C4-2B (cell line): ENCODE measurements at regions not wholly inside any gene's neighbourhood (a gene's known extent, or its start where the extent isn't known, plus 50 kb on each side); places are given as distances from the start of the nearest gene placed in this dataset.

Experiments
- H3K27ac ChIP-seq: fragments of 450-650 bp; 2 replicates; pipeline ENCODE4 v1.5.1; 2017
- ZFX ChIP-seq: fragments of 450-650 bp; IDR thresholded peaks from 2 replicates; pipeline ENCODE4 v1.6.1; 2017
- TF ChIP-seq, protein P1 (sequence below): fragments of 450-650 bp; conservative IDR thresholded peaks from 2 replicates; pipeline ENCODE4 v1.5.1; 2017; ENCODE audit warnings: mild to moderate bottlenecking

- TF ChIP-seq ZFX, result no peak
- TF ChIP-seq, protein P1, sequence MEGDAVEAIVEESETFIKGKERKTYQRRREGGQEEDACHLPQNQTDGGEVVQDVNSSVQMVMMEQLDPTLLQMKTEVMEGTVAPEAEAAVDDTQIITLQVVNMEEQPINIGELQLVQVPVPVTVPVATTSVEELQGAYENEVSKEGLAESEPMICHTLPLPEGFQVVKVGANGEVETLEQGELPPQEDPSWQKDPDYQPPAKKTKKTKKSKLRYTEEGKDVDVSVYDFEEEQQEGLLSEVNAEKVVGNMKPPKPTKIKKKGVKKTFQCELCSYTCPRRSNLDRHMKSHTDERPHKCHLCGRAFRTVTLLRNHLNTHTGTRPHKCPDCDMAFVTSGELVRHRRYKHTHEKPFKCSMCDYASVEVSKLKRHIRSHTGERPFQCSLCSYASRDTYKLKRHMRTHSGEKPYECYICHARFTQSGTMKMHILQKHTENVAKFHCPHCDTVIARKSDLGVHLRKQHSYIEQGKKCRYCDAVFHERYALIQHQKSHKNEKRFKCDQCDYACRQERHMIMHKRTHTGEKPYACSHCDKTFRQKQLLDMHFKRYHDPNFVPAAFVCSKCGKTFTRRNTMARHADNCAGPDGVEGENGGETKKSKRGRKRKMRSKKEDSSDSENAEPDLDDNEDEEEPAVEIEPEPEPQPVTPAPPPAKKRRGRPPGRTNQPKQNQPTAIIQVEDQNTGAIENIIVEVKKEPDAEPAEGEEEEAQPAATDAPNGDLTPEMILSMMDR, result no peak
- H3K27ac ChIP-seq, result no peak overlapping the region
Measured at GRCh38 chr5:124878583-124879342, 132.3 kb upstream of the ZNF608 start.

DNA sequence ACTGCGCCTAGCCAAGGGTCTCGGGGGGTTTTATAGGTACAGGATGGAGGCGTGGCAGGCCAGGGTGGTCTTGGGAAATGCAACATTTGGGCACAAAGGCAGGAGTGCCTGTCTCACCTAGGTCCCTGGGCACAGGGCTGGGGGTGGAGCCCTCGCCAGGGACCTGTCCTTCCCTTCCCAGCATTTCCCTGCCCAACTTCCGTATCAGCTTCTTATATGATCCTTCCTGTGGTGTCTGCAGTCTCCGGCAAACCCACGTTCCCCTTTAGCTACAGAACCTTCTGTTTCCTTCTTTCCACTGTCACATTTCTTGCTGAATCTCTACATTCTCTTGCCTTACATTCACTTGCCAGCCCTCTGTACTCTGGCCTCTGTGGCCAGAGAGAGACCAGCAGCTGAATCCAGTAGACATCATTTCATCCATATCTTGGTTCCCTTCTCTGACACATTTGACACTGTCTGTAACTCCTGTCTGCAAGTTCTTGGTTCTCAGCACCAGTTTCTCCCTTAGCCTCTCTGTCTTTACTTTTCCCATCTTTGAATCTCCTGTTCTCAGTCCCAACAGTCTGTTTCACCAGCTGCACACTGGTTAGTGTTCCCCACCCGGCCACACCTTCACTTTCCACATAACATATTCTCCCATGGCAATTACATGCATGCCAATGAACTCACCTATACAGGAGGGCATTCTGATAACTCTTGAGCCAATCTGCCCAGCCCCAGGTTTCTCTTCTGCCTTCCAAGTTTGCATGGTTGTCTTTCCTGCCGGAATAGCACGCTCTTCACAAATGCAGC is 134.7 kb upstream of the ZNF608 start:
- no peak for TF ChIP-seq ZFX
- TF ChIP-seq, protein P1, result no peak
- H3K27ac ChIP-seq, result no peak overlapping the region

GRCh38 chr5:124883681-124884080 is 137.2 kb upstream of the ZNF608 start:
- TF ChIP-seq, protein P1, result no peak
- TF ChIP-seq ZFX, result no peak
- no peak overlapping the region for H3K27ac ChIP-seq

DNA sequence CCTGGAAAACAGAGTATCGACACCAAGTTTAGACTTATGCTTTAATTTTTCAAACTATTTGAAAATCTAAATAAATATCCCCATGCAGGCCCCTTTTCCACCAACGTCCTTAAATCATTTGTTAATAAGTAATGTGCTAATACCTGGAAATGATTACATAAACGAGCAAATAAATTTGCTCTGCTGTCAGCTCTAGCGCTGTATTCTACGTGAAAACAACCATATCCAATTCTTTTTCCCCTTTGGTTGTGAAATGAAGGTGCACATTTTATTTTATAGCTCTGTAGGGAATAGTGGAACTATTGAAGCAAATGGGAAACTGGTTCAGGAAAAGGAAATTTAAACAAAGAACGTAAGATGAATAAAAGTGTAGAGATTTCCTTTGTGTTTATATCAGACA is 137.7 kb upstream of the ZNF608 start:
- TF ChIP-seq ZFX, result no peak
- TF ChIP-seq, protein P1, result no peak
- no peak overlapping the region for H3K27ac ChIP-seq

DNA sequence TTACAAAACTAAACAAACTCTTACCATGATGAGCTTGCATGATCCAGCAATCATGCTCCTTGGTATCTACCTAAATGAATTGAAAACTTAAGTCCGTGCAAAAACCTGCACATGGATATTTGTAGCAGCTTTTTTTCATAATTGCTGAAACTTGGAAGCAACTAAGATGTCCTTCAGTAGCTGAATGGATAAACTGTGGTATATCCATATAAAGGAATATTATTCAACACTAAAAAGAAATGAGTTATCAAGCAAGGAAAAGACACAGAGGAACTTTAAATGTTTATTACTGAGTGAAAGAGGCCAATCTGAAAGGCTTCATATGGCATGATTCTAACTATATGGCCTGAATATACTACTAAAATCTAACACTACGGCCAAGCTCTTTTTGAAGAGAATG is 139.1 kb upstream of the ZNF608 start:
- H3K27ac ChIP-seq, result no peak overlapping the region
- TF ChIP-seq, protein P1, result no peak
- TF ChIP-seq ZFX, result no peak

DNA sequence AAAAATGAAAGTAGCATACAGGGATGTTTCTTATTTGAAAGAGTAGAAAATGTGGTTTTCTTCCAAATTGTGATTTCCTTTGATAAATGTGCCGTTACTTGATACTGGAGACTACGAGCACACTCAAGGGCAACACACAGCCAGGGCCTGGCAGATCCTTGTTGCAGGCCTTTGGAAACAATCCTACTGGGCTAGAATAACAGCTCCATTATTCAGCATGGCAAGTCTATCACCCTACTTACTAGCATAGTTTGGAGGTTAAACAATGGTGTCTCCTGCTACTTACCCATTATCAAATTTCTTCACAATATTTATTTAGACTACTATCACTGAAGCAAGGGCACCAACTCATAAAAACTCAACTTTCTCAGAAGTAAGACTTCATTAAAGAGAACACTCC is 140.8 kb upstream of the ZNF608 start:
- TF ChIP-seq, protein P1, result no peak
- TF ChIP-seq ZFX, result no peak
- H3K27ac ChIP-seq, result no peak overlapping the region

DNA sequence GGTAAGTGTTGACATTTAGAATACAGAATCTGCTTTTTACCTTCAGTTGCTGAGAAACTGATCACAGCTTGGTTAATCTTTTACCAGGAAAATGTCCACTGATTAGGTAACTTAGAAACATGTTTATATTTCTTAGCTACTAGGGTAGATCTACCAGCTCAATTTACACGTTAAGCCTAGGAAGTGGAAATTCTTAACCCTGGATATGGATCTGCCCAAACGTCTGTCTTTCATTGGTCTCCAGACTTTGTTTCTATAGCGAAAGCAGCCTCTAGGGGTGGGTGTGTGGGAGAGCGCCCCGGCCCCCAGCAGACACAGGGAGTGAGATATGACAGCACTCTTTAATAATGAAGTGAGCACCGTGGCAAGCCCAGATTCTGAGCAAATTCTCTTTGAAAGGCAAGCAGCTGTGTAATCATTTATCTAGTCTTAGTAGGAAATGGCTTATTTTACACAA is 141.6 kb upstream of the ZNF608 start:
- no peak for TF ChIP-seq ZFX
- H3K27ac ChIP-seq, result no peak overlapping the region
